ENCODE measurements at regions not wholly inside any gene's neighbourhood (a gene's known extent, or its start where the extent isn't known, plus 50 kb on each side); places are given as distances from the start of the nearest gene placed in this dataset.

DNA sequence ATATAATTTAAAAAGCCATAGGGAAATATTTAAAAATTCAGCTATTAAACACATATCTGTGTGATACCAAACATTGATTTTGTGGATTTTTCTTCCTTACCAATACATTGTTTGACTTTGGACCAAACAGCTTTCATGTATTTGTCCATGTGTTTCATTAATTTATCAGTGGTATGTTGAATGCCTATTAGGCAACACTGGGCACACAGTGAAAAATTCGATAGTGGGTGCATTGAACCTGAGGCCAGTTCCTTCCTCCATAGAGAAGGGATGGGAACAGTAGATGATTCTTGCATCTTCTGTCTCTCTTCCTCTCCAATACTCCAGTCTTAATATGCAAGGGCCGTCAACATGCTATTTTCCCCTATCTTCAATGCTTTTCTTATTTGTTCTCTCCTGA, 110.2 kb upstream of the NR3C1 start:
- Mint-ChIP-seq H3K27me3 (ENCODE audit: insufficient read depth) (no peaks in the 10 kb centered on the region), H3K4me3 (no peak overlapping the region), H3K36me3 (ENCODE audit: low read depth) (no peaks in the 10 kb centered on the region), H3K4me1 (ENCODE audit: low read depth) (peaks cover 18% of the 10 kb centered on the region), H3K9me3 (no peaks in the 10 kb centered on the region), H3K27ac (no peak overlapping the region)
- TF ChIP-seq CTCF (IDR thresholded peaks at IDR 0.05): no peak
- DNase-seq: no peak

DNA sequence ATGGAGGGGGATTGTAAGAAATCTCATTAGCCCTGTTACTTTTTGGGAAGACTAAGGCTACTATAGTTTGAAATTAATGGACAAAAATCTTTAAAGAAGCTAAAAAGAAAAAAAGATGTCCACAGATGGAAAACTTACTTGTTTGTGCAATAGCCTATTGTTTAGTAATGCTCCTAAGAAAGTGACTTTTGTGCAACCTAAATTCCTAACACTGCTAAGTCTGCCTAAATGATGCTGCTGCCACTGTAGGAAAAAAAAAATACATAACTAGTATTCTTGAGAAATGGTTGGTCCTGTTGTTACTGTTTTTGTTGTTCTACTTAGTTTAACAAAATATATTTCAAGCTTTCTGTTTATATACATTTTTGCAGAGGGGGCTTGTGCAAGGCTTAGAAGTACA, 108.2 kb upstream of the NR3C1 start:
- Mint-ChIP-seq H3K4me3 (no peak overlapping the region), H3K4me1 (ENCODE audit: low read depth) (peaks cover 38% of the 10 kb centered on the region), H3K27me3 (ENCODE audit: insufficient read depth) (no peaks in the 10 kb centered on the region), H3K36me3 (ENCODE audit: low read depth) (no peaks in the 10 kb centered on the region), H3K9me3 (no peaks in the 10 kb centered on the region), H3K27ac (no peak overlapping the region)
- TF ChIP-seq CTCF (IDR thresholded peaks at IDR 0.05): no peak
- no peak for DNase-seq

DNA sequence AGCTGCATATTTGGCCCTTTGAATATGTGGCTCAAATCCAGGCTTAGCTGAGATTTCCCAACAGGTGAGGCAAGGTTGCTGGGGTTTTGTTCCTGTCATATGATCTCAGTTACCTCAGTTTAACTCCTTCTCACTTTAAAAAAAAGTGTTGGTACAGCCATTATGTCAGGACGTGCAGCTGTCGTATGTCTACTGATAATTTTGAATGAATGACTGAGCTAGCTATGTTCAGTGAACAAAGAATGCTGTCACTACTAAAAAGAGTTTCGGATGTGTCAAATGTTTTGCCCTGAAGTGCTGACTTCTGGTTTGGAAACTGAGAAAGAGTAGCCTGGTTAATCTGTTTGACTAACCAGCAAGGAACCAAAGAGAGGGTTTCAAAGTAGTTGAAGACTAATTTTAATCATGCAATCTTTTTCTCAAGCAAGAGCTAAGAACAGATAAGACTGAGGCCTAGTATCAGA, 106.3 kb upstream of the NR3C1 start:
- Mint-ChIP-seq H3K9me3 (no peaks in the 10 kb centered on the region), H3K36me3 (ENCODE audit: low read depth) (no peaks in the 10 kb centered on the region), H3K4me3 (no peak overlapping the region), H3K27ac (no peak overlapping the region), H3K27me3 (ENCODE audit: insufficient read depth) (no peaks in the 10 kb centered on the region), H3K4me1 (ENCODE audit: low read depth) (peaks cover 43% of the 10 kb centered on the region)
- TF ChIP-seq CTCF (IDR thresholded peaks at IDR 0.05): no peak
- no peak for DNase-seq

GRCh38 chr5:143506836-143507552, 103.5 kb upstream of the NR3C1 start:
- Mint-ChIP-seq H3K4me3 (peak overlapping the region; percentile 41; the same call in 1 of the 2 replicates), H3K4me1 (ENCODE audit: low read depth) (peaks cover 51% of the 10 kb centered on the region), H3K27me3 (ENCODE audit: insufficient read depth) (no peaks in the 10 kb centered on the region), H3K27ac (peak overlapping the region; percentile 75), H3K36me3 (ENCODE audit: low read depth) (no peaks in the 10 kb centered on the region), H3K9me3 (no peaks in the 10 kb centered on the region)
- peak; percentile 35 for TF ChIP-seq CTCF (IDR thresholded peaks at IDR 0.05)
- DNase-seq: peak; percentile 97

- no peaks in the 10 kb centered on the region for H3K9me3 Mint-ChIP-seq
These were observed 102.4 kb upstream of the NR3C1 start for GRCh38 chr5:143505934-143506333.

More at GRCh38 chr5:143505934-143506333, 102.4 kb upstream of the NR3C1 start:
- Mint-ChIP-seq H3K4me3 (0 out of 2 replicates have a peak overlapping the region, but pooled peaks have one; percentile 42), H3K27ac (peak overlapping the region; percentile 75), H3K36me3 (ENCODE audit: low read depth) (no peaks in the 10 kb centered on the region), H3K4me1 (ENCODE audit: low read depth) (peaks cover 62% of the 10 kb centered on the region), H3K27me3 (ENCODE audit: insufficient read depth) (no peaks in the 10 kb centered on the region)
- no peak for TF ChIP-seq CTCF (IDR thresholded peaks at IDR 0.05)
- no peak for DNase-seq
